Tibial artery (tissue), 4 donors: ENCODE measurements at regions not wholly inside any gene's neighbourhood (a gene's known extent, or its start where the extent isn't known, plus 50 kb on each side); places are given as distances from the start of the nearest gene placed in this dataset.

ENCODE experiments used
- DNase-seq, 2 donors: peaks; one replicate each; pipeline ENCODE4 v3.0.0-alpha.2; 2019
- H3K27ac ChIP-seq, 2 donors: fragments of 200-600 bp; sonication (generic) in 1 of 2; 1 replicate in 1 of 2; 2 replicates in 1 of 2; pipeline ENCODE4 v1.5.1; 2018 to 2019; ENCODE audit warnings: mild to moderate bottlenecking in 1 of 2
- H3K27me3 ChIP-seq, 2 donors: fragments of 200-600 bp; sonication (generic) in 1 of 2; one replicate each; pipeline versions ENCODE4 v1.5.1 to v1.6.0; 2016 to 2019
- H3K36me3 ChIP-seq, 3 donors: fragments of 200-600 bp; sonication (generic) in 2 of 3; one replicate each; pipeline ENCODE4 v1.5.1; 2016 to 2019; ENCODE audit warnings: mild to moderate bottlenecking in 2 of 3
- H3K4me1 ChIP-seq, 4 donors: fragments of 200-600 bp; sonication (generic) in 2 of 4; 1 replicate in 3 of 4; 2 replicates in 1 of 4; pipeline ENCODE4 v1.5.1; 2016 to 2019
- H3K4me3 ChIP-seq, 2 donors: fragments of 200-600 bp; sonication (generic) in 1 of 2; 1 replicate in 1 of 2; 2 replicates in 1 of 2; pipeline ENCODE4 v1.5.1; 2018 to 2019; ENCODE audit warnings: mild to moderate bottlenecking in 2 of 2
- H3K9me3 ChIP-seq, 3 donors: fragments of 200-600 bp; sonication (generic) in 1 of 3; one replicate each; pipeline ENCODE4 v1.5.1; 2016 to 2019
- CTCF ChIP-seq, 2 experiments: fragments of 200-600 bp in 1 of 2; fragments of 450-650 bp in 1 of 2; IDR thresholded peaks; one replicate each; pipeline ENCODE4 v1.5.1; 2017 to 2019; ENCODE audit warnings: antibody characterized with exemption in 2 of 2, mild to moderate bottlenecking in 1 of 2, moderate library complexity in 1 of 2
- intact Hi-C: fragments of 100-400 bp; cut with DNase I; formaldehyde crosslinking; loops from one replicate; pipeline ENCODE4 v1.15.0; 2023; ENCODE audit warnings: low total_unique reads

DNA sequence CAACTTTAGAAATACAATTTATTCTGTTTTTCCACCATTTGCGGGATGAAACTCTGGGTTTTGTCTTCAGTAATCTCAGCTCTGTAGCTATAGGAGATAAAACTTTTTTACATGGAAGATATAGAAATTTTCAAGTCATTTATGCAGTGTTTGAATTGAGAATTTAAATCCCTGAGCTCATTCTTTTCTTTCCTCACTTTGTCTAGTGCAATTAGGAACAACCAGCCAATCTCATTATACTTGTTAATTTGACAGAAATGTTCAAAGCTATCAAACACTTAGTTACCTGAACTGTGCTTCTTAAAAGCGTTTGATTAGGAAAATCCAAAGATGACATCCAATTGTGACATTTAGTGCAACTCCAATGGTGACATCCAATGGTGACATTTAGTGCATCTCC lies 1014.3 kb downstream of the SLITRK5 start:
- Histone ChIP-seq H3K27ac (no peak overlapping the region), H3K9me3 (no peaks in the 10 kb centered on the region), H3K36me3 (no peaks in the 10 kb centered on the region), H3K27me3 (no peaks in the 10 kb centered on the region), H3K4me3 (no peak overlapping the region), H3K4me1 (no peaks in the 10 kb centered on the region)
- no peak for TF ChIP-seq CTCF (IDR thresholded peaks at IDR 0.05)
- intact Hi-C loops = no loop called here
- DNase-seq = no peak

GRCh38 chr13:88701551-88701950 lies 1030.4 kb downstream of the SLITRK5 start:
- H3K36me3 ChIP-seq = no peaks in the 10 kb centered on the region
- H3K27ac ChIP-seq = no peak overlapping the region
- no peaks in the 10 kb centered on the region for H3K9me3 ChIP-seq
- TF ChIP-seq CTCF (IDR thresholded peaks at IDR 0.05) = no peak
- no peaks in the 10 kb centered on the region for H3K27me3 ChIP-seq
- H3K4me3 ChIP-seq = no peak overlapping the region
- no peaks in the 10 kb centered on the region for H3K4me1 ChIP-seq
- DNase-seq = no peak
- intact Hi-C loops = no loop called here

- H3K27ac ChIP-seq = no peak overlapping the region
- no peaks in the 10 kb centered on the region for H3K4me1 ChIP-seq
- no peak for TF ChIP-seq CTCF (IDR thresholded peaks at IDR 0.05)
- no peaks in the 10 kb centered on the region for H3K36me3 ChIP-seq
- intact Hi-C loops = no loop called here
- DNase-seq = no peak
- H3K9me3 ChIP-seq = no peaks in the 10 kb centered on the region
- no peaks in the 10 kb centered on the region for H3K27me3 ChIP-seq
- H3K4me3 ChIP-seq = no peak overlapping the region
Observed at GRCh38 chr13:88704600-88705275, 1033.6 kb downstream of the SLITRK5 start.

GRCh38 chr13:88707646-88708045 lies 1036.5 kb downstream of the SLITRK5 start:
- Histone ChIP-seq H3K4me1 (no peaks in the 10 kb centered on the region), H3K36me3 (no peaks in the 10 kb centered on the region), H3K27ac (no peak overlapping the region), H3K9me3 (no peaks in the 10 kb centered on the region), H3K4me3 (no peak overlapping the region), H3K27me3 (no peaks in the 10 kb centered on the region)
- no peak for TF ChIP-seq CTCF (IDR thresholded peaks at IDR 0.05)
- no peak for DNase-seq
- intact Hi-C loops = no loop called here

DNA sequence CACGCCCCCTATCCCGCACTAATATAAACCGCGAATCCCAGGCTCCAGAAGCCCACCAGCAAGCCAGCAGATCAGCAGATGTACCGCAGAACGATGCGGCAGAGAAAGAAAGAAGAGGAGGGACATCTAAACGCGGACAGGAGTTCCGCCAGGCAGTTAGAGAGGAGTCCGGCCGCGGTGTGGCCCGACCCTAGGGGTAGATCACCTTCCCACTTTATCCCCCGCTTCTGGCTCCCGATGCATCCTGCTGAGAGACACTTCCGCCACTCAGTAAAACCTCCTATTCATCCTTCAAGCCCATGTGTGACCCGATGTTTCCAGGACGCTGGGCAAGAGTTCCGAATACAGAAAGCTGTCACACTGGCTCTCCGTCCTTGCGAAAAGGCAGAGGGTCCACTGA lies 1046.8 kb downstream of the SLITRK5 start:
- H3K36me3 ChIP-seq = no peaks in the 10 kb centered on the region
- no peak overlapping the region for H3K27ac ChIP-seq
- no peaks in the 10 kb centered on the region for H3K4me1 ChIP-seq
- no peaks in the 10 kb centered on the region for H3K27me3 ChIP-seq
- no peak for TF ChIP-seq CTCF (IDR thresholded peaks at IDR 0.05)
- H3K4me3 ChIP-seq = no peak overlapping the region
- H3K9me3 ChIP-seq = no peaks in the 10 kb centered on the region
- DNase-seq = no peak
- intact Hi-C loops = no loop called here

- DNase-seq = no peak
Observed at GRCh38 chr13:88718781-88719180, 1047.6 kb downstream of the SLITRK5 start.

More at GRCh38 chr13:88718781-88719180, 1047.6 kb downstream of the SLITRK5 start:
- Histone ChIP-seq H3K27ac (no peak overlapping the region), H3K36me3 (no peaks in the 10 kb centered on the region), H3K4me1 (no peaks in the 10 kb centered on the region), H3K9me3 (no peaks in the 10 kb centered on the region), H3K27me3 (no peaks in the 10 kb centered on the region), H3K4me3 (no peak overlapping the region)
- no peak for TF ChIP-seq CTCF (IDR thresholded peaks at IDR 0.05)
- intact Hi-C loops = no loop called here
